Mucosa of stomach (tissue), 1 donor: ENCODE measurements at regions not wholly inside any gene's neighbourhood (a gene's known extent, or its start where the extent isn't known, plus 50 kb on each side); places are given as distances from the start of the nearest gene placed in this dataset.

Experiments used
- H3K27me3 ChIP-seq: one replicate; pipeline ENCODE4 v1.7.0; 2013; ENCODE audit warnings: mild to moderate bottlenecking, low read length; ENCODE audit not compliant: control insufficient read depth, insufficient read depth
- H3K36me3 ChIP-seq: one replicate; pipeline ENCODE4 v1.7.0; 2013; ENCODE audit warnings: low read length; ENCODE audit not compliant: control insufficient read depth, insufficient read depth
- H3K4me1 ChIP-seq: one replicate; pipeline ENCODE4 v1.7.0; 2013; ENCODE audit warnings: mild to moderate bottlenecking, low read length; ENCODE audit not compliant: control insufficient read depth, insufficient read depth
- H3K4me3 ChIP-seq: one replicate; pipeline ENCODE4 v1.7.0; 2013; ENCODE audit warnings: low read length
- H3K9ac ChIP-seq: one replicate; pipeline ENCODE4 v1.7.0; 2013; ENCODE audit warnings: mild to moderate bottlenecking, low read length, moderate library complexity
- H3K9me3 ChIP-seq: one replicate; pipeline ENCODE4 v1.7.0; 2013; ENCODE audit warnings: mild to moderate bottlenecking, low read length, moderate library complexity; ENCODE audit not compliant: control insufficient read depth
- donor health status: Pancreatic carcinoma.

DNA sequence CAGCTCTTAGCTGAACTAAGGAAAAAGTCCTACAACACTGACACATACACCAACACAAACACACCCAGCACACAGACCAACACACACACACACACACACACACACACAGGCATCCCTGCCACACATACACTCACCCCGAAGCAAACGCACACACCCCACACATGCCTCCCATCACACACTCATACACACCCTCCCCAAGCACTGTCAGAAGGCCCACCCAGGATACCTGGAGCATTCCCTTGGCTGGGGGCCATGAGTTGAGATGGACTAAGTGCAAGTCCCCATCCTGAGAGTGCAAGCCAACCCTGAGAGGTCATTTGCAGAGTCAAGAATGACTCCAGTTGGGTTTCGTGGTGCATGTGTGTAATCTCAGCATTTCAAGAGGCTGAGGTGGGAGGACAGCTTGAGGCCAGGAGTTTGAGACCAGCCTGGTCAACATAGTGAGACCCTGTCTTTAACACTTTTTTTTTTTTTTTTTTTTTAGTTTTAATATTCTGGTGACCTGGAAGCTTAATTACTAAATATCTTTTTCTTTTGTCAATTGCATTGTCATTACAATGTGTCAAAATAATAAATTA is 117.3 kb downstream of the RHOU start:
- peaks cover 50% of the 10 kb centered on the region for H3K4me1 ChIP-seq

DNA sequence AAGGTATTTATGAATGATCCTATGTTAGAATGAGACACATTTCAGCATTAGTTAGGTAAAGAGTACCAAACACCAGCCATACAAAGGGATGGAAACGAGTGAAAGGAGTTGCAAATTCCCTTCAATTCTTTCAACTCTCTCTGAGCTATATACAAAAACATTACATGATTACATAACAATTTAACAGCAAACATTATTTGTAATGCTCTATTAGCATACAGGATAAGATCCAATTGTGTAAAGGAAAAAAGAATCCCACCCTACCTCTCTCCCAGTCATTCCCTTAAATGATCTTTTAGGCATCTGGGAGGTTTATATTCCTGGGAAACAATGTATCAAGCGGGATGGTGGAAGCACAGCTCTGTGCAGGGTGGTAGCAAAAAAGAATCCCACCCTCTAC is 117.9 kb downstream of the RHOU start:
- Histone ChIP-seq H3K4me1 (peaks cover 49% of the 10 kb centered on the region), H3K27me3 (no peaks in the 10 kb centered on the region), H3K9ac (no peak overlapping the region), H3K36me3 (no peaks in the 10 kb centered on the region), H3K4me3 (no peak overlapping the region), H3K9me3 (no peaks in the 10 kb centered on the region)

More for the DNA sequence above, 117.3 kb downstream of the RHOU start:
- no peaks in the 10 kb centered on the region for H3K27me3 ChIP-seq
- no peak overlapping the region for H3K9ac ChIP-seq
- H3K36me3 ChIP-seq: no peaks in the 10 kb centered on the region
- H3K9me3 ChIP-seq: no peaks in the 10 kb centered on the region
- no peak overlapping the region for H3K4me3 ChIP-seq

DNA sequence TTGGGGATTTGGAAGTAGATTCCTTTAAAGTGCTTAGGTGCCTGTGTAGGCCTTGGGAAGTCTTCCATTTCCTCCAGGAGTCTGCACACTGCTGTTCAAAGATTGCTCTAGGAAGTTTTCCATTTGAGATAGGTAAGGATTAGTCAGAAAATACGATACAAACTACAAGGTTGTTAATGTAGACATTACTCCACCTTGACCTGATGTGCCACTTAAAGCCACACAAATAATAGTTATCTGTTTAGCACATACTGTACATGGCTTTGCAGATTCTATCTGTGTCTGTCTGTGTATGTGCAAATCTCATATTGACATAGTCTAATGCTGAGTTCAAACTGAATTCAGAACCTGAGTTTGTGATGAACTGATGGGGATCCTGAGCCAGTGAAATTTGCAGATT is 118.4 kb downstream of the RHOU start:
- no peak overlapping the region for H3K9ac ChIP-seq
- no peak overlapping the region for H3K4me3 ChIP-seq
- H3K36me3 ChIP-seq: no peaks in the 10 kb centered on the region
- no peaks in the 10 kb centered on the region for H3K27me3 ChIP-seq
- H3K4me1 ChIP-seq: peaks cover 45% of the 10 kb centered on the region
- H3K9me3 ChIP-seq: no peaks in the 10 kb centered on the region

- H3K4me1 ChIP-seq: peaks cover 44% of the 10 kb centered on the region
- H3K9me3 ChIP-seq: no peaks in the 10 kb centered on the region
- H3K36me3 ChIP-seq: no peaks in the 10 kb centered on the region
- no peaks in the 10 kb centered on the region for H3K27me3 ChIP-seq
- H3K9ac ChIP-seq: no peak overlapping the region
- no peak overlapping the region for H3K4me3 ChIP-seq
Measured at GRCh38 chr1:228854907-228855306, 119.6 kb downstream of the RHOU start.

- no peaks in the 10 kb centered on the region for H3K9me3 ChIP-seq
- H3K36me3 ChIP-seq: no peaks in the 10 kb centered on the region
Measured at GRCh38 chr1:228857611-228858010, 122.3 kb downstream of the RHOU start.

GRCh38 chr1:228860911-228861831 is 125.9 kb downstream of the RHOU start:
- Histone ChIP-seq H3K4me3 (no peak overlapping the region), H3K9ac (no peak overlapping the region), H3K9me3 (no peaks in the 10 kb centered on the region), H3K27me3 (no peaks in the 10 kb centered on the region), H3K36me3 (no peaks in the 10 kb centered on the region), H3K4me1 (peaks cover 51% of the 10 kb centered on the region)

More at GRCh38 chr1:228857611-228858010, 122.3 kb downstream of the RHOU start:
- Histone ChIP-seq H3K9ac (no peak overlapping the region), H3K27me3 (no peaks in the 10 kb centered on the region), H3K4me3 (no peak overlapping the region), H3K4me1 (peaks cover 37% of the 10 kb centered on the region)

DNA sequence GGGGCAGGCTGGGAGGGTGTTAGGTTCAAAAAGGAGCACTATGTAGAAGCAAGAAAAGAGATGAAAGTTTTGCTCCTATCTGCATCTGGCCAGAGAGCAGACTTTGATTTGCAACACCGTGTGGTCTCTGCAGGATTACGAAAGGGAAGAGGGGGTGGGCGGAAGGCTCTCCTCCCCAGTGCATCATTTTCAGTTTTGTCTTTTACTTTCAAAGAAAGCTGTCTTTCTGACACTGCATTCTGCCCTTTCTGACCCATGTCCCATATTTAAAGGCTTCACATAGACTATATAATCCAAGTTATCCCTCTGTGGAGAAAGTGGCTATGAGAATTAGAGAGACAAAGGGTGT is 126.5 kb downstream of the RHOU start:
- H3K27me3 ChIP-seq: no peaks in the 10 kb centered on the region
- H3K4me1 ChIP-seq: peaks cover 57% of the 10 kb centered on the region
- H3K4me3 ChIP-seq: no peak overlapping the region
- H3K9ac ChIP-seq: no peak overlapping the region
- H3K9me3 ChIP-seq: no peaks in the 10 kb centered on the region
- no peaks in the 10 kb centered on the region for H3K36me3 ChIP-seq

- H3K27me3 ChIP-seq: no peaks in the 10 kb centered on the region
- peaks cover 66% of the 10 kb centered on the region for H3K4me1 ChIP-seq
- no peaks in the 10 kb centered on the region for H3K36me3 ChIP-seq
- H3K4me3 ChIP-seq: no peak overlapping the region
- no peaks in the 10 kb centered on the region for H3K9me3 ChIP-seq
- no peak overlapping the region for H3K9ac ChIP-seq
Measured at GRCh38 chr1:228862542-228863505, 127.5 kb downstream of the RHOU start.

DNA sequence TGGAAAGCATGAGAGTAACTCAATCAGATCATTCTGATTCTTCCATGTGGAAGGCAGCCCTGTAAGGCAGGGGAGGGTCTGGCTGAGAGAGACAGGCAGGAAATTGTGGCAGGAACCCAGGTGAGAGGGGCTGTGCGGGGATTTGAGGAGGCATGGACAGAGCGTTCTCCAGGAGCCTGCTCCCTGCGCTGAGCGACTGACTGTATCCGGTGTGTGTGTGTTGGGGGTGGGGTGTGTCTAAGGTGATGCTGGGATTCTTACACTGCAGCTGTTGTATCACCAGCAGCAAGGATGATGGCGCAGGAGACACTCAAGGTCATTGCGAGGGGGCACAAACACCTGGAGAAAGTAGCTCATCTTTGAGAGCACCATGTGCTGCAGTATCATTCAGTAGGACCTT is 128.5 kb downstream of the RHOU start:
- Histone ChIP-seq H3K27me3 (no peaks in the 10 kb centered on the region), H3K36me3 (no peaks in the 10 kb centered on the region), H3K4me3 (no peak overlapping the region)

GRCh38 chr1:228865627-228866330 is 130.5 kb downstream of the RHOU start:
- Histone ChIP-seq H3K4me1 (peaks cover 54% of the 10 kb centered on the region), H3K36me3 (no peaks in the 10 kb centered on the region), H3K4me3 (no peak overlapping the region), H3K27me3 (no peaks in the 10 kb centered on the region), H3K9me3 (no peaks in the 10 kb centered on the region), H3K9ac (no peak overlapping the region)

More for the DNA sequence above, 128.5 kb downstream of the RHOU start:
- Histone ChIP-seq H3K9me3 (no peaks in the 10 kb centered on the region), H3K4me1 (peaks cover 71% of the 10 kb centered on the region), H3K9ac (no peak overlapping the region)

DNA sequence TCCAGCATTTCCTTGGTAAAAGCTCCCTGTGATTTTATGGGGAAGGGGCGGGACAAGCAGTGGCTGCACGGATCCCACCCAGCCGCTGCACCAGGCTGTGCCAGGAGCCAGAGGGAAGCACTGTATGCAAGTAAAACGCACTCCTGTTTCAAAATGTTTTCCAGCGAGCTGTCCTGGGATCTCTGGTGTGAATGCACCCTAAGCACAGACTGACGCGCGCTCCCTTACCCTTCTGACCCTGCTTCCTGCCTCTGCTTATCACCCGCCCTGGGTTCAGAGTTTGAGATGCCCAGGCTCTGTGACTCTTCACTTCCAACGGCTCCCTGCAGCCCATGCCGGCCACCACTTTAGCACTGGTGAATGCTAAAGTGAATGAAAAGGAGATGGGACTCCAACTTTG is 131.2 kb downstream of the RHOU start:
- Histone ChIP-seq H3K9me3 (no peaks in the 10 kb centered on the region), H3K36me3 (no peaks in the 10 kb centered on the region), H3K9ac (no peak overlapping the region), H3K27me3 (no peaks in the 10 kb centered on the region), H3K4me3 (no peak overlapping the region), H3K4me1 (peaks cover 54% of the 10 kb centered on the region)
